HG03159 (cell line): ENCODE measurements at regions not wholly inside any gene's neighbourhood (a gene's known extent, or its start where the extent isn't known, plus 50 kb on each side); places are given as distances from the start of the nearest gene placed in this dataset.
A peak's percentile ranks its signal among the peaks of the same experiment; 100 is the strongest.
"Not testable (repeated sequence)": the region's sequence is repeated elsewhere in the genome, so short reads cannot be mapped to it uniquely, and the experiment has no call there.

ENCODE experiments used
- ATAC-seq: cut with Tn5 transposase; IDR thresholded peaks from one replicate; pipeline ENCODE4 v1.9.1; 2021; ENCODE audit warnings: mild to moderate bottlenecking, moderate library complexity; ENCODE audit not compliant: unreplicated experiment

DNA sequence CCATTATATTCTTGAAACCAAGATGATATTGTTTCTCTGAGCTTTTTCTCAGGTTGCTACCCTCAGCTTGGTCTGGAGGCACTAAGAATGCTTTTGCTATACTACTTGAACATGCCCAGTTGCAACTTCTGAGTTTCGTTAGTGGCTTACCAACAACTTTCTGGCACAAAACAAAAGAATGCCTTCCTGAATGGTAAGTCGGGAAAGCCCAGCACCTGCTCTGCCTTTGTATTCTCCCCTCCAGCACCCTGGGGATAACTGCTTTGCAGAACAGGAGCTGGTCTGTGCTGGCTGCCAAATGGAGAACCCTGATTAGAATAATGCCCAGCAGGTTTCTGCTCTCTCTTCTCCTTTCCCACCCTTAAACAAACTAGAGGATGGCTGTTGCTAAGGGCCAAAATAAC lies 149.3 kb downstream of the TGFB2 start:
- ATAC-seq: no peak

DNA sequence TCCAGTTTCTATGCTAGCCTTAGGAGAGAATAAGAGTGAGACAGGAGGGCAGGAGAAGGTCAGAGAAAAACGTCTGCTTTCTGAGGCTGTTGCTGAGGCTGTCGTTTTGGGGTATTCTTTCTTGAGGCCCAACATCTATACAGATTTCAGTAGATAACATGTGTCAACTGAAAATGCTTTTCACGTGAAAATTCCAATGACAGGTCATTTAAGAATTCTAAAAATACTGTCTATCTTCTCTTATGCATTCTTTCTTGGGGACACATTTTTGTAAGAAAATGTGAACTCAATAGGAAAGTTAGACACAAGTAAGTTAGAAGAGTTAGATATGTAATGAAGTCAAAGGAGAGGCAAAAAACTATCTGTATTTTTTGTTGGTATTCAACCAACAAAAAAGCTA lies 150.8 kb downstream of the TGFB2 start:
- no peak for ATAC-seq

DNA sequence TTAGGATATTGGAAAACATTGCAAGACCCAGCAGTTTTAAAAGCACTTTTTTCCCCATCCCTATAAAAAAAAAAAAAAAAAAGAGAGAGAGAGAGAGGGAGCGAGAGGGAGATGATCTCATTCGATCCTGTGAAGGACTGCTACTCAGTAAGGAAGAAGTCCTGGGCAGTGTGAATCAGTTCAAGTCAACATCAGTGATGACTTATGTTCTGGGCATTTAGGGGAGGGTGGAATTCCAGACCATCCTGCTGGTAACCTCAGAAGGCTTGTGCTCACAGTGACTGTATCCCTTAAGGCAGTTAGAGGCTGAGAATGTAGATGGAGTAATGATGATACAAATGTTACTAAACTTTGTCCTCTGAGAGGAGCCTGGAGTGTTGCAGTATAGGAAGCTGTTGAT lies 151.4 kb downstream of the TGFB2 start:
- no peak for ATAC-seq

DNA sequence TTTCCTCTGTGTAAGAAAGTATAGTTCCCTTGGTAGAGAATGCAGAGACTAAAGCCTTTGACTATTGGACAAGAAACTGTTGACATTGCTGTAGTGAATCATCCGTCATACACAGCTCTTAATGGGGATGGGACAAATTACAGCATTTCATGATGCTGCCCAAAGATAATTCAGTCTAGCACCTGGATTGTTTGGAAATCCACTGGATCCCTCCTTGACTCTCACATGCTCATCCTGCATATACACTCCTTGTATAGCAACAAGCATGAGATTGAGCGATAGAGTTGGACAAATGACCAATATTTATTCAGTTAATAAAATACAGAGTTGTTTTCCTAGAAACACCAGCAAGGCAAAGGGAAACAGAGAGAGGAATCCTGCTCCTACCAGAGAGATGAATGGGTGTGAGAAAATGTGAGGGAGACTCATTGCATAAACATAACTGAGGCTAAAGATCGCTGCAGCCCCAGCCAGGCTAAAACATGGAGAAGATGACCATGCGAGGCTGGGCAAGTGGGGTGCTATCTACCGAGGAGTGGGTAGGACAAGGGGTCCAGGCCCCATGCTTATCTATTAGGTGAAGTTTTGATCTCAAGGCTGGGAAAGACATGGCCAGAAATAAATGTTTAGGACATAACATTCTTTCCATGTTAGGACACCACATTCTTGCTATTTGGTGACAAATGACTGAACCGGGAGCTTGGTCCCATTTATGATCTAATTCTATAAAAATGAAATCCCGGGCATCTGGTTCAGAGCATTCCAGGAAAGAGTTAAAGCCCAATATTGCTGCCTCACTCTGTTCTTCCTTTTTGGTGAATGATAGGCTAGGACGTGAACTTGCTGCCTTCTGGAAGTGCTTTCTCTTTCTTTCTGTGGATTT lies 153.2 kb downstream of the TGFB2 start:
- no peak for ATAC-seq

DNA sequence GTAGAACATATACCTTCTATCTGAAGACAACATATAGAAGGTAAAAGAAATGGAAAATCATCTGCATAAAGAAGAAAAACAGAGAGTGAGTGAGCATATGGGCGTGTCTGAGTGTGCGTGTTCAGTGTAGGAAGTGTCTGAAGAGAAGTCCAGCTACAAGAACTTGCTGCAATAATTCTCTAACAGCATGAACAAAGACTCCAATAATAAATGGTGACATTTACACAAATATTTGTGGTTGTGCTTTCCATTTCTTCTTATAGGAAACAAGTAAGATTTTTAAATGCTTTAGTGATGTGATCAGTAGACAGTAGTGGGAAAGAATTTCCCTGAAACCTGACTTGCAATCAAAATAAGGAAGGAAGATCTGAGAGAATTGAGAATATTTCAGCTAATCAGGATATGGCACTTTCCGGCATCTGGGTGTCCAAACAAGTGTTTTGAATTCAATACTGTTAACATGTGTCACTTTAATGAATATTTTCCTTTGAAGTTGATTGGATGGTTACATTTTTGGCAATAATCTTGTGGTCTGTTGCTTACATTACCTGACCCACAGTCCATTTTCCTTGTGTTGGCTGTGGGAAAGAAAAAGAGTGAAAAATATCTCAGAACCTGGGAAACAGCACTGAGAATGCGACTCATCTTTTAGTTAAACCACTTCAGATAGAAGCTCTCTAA lies 154.0 kb downstream of the TGFB2 start:
- ATAC-seq: no peak

DNA sequence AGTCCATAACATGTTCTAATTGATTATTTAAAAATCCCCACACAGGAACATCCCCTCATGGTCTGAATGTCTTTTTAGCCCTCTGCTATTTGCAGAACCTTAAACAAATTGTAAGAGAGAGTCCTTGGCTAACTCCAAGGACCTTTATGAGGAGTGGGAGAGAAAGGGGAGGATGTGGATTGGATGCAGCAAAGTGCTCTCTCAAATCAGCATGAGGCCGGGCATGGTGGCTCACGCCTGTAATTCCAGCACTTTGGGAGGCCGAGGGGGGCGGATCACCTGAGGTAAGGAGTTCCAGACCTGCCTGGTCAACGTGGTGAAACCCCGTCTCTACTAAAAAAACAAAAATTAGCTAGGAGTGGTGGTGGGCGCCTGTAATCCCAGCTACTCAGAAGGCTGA lies 154.8 kb downstream of the TGFB2 start:
- ATAC-seq: no peak

DNA sequence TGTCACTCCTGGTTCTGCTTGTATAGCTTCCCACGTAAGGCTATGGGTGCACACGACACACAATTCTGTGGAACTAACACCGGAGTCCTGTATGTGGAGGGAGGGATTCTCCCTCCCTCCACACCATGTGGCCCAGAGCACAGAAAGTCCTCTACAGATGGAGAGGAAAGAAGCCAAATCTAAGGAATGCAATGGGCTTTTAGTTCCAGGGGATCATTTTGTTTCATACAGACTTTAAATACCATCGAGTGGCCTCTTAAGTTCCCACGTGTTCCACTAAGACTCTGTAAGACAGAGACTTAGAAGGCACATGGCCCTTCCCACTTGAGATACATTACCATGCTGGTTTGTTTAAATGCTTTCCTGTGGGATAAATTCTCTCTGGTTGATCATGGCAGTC lies 156.0 kb downstream of the TGFB2 start:
- no peak for ATAC-seq

DNA sequence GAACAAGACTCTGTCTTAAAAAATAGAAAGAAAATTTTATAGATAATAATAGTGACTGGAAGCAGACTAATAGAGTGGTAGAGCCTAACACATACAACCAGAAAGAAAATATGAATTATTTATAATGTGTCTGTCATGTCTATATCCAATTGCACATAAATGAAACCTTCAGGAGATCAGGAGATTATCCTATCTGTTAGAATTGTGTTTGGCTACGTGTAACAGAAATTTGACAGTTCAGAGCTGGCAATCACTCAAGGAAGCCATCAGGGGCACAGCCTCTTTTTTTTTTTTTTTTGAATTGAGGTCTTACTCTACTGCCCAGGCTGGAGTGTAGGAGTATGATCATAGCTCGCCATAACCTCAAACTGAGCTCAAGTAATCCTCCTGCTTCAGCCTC lies 157.2 kb downstream of the TGFB2 start:
- no peak for ATAC-seq

DNA sequence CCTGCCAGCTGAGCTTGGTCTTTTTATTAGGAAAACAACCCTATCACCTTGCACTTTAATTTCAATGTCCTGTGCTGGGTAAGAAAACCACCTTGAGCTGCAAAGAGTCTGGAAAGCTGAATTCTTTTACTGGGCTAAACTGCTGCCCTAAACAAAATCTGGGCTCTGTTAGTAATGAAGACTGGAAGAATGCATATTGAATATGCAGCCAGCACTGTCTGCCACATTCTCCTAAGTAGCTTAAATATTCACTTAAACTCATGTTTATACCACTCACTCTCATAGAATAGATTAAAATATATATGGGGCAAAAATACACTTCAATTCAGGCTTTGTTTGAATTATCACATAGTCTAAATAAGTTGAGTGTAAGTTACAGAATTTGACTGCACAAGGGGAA lies 158.0 kb downstream of the TGFB2 start:
- no peak for ATAC-seq

DNA sequence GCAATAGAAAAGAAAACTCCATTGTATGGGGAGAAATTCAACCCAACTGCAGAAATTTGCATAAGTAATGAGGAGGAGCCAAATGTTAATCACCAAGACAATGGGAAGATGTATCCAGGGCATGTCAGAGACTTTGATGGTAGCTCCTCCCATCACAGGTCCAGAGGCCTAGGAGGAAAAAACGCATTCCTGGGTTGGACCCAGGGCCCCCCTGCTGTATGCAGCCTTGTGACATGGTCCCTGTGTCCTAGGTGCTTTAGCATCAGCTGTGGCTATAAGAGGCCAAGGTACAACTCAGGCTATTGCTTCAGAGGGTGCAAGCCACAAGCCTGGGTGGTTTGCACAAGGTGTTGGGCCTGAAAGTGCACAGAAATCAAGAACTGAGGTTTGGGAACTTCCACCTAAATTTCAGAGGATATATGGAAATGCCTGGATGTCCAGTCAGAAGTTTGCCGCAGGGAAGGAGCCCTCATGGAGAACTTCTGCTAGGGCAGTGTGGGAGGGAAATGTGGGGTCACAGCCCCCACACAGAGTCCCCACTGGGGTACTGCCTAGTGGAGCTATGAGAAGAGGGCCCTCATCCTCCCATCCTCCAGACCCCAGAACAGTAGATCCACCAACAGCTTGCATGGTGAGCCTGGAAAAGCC lies 162.3 kb downstream of the TGFB2 start:
- no peak for ATAC-seq

DNA sequence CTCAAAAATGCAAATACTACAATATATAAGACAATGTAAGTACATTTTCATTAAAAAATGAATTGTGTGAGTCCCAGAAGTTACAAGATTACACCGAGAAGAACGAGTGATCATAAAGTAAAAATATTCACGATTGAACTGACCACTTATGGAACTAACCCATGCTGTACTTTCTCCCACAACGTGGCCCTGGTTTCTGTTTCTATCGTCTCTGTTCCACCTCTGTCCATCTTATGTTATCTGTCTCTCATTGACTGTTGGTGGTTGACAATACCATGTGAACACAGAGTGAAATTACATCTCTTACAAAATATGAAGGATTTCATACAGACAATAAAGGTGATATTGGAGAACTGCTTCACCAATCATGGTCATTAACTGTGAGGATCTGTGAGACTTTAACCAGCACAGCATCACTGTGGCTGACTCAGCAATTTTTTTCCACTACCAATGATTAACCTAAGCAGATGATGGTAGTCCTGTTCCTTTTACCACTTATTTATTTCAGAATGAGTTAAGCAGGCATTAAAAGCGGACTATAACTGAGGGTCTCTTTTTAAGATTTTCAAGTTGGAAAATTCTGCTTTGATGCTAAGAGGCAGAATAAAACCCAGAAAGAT lies 165.1 kb downstream of the TGFB2 start:
- no peak for ATAC-seq

DNA sequence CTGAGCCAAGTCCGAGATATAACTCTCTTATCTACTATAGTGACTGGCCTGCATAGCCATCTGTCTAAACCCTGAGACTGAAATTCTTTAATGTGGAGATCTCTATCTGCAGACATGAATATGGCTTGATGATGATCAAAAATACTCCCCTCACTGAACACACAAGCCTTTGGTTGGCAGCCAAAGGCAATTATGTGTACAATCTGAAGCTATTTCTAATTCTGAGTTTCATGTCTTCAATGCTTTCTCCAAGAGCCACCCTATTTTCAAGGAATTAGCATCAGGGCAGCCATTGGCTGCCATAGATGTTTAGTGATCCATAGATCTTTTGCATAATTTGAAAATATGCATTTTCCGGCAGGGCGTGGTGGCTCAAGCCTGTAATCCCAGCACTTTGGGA lies 168.2 kb downstream of the TGFB2 start:
- ATAC-seq: no peak

DNA sequence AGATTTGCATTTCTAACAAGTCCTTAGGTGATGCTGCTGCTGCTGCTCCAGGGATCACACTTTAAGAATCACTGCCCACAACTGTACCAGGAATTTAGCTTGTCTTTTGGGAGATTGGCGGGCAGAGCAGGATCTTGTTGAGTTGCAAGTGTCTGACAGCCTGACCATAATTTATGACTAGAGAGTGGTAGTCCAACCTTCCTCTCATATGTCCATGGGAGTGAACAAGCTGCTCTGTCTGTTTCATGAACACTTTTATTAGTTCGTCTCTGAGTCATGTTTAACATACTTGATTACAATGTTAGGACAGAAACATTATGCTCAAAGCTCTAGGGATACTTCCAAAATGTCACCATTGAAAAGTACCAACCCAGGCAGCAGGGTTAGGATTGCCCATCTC lies 169.6 kb downstream of the TGFB2 start:
- no peak for ATAC-seq

DNA sequence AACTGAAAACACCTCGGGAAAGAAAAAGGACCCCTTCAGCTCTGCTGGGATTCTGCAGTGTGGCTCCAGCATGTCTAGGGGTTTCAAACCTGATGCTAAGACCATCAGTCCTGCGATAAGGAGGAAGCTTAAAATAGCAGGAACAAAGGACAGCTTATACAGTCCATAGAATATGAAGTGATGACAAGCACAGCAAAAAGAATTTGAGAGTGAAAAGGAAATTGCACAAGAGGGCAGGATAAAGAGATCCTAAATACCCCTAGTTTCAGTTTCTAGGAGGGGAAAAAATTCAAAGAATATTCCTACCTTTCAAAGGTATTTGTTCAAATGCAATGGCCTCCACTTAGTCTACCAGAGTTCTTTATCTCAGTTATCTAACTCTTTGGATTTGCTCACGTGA lies 171.4 kb downstream of the TGFB2 start:
- no peak for ATAC-seq

DNA sequence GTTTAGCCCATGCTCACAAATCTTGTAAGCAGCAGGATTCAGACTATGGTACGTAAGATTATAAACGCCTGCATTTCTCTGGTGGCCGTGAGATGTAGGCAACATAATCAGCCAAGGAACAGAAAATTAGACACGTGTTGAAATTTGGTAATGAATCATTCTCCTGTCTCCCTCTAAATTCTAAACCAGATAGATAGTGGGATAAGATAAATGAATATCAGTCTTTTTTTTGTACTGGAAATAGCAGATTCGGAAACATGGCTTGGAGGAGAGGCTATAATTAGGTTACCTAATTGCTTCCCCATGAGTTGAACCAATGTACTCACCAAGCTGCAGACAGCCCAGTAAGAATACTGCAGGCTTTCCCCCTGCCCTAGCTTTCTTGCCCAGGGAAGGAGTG lies 172.3 kb downstream of the TGFB2 start:
- ATAC-seq: no peak

DNA sequence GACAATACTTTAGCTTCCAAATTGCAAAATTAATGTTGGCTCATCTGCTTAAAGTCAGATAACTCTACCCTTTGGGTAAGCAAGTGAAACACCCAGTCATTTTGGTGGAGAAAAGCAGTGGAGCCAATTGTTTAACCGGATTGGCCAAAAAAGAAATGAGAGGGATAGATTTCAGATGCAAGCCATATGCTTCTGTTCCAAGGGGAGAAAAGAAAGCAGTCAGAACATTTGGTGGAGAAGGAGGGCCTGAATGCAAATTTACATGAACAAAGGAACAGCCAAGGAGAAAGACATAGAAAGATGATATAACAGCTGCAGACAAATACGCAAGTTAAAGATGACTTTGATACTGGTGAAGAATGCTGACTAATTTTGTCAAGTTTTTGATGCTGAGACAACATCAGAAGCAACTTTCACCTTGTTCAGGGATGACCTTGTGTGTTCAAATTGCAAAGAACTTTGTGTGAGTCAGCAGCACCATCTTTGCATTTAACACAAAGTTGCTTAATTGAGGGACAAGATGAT lies 173.1 kb downstream of the TGFB2 start:
- ATAC-seq: no peak

DNA sequence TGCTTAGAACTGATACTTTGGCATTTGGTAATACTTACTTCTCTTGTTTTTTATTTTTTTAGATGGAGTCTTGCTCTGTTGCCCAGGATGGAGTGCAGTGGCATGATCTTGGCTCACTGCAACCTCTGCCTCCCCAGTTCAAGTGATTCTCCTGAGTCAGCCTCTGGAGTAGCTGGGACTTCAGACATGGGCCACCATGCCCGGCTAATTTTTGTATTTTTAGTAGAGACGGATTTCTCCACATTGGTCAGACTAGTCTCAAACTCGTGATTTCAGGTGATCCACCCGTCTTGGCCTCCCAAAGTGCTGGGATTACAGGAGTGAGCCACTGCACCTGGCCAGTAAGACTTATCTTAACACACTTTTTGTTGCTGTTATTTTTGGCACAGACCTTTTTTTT lies 175.5 kb downstream of the TGFB2 start:
- ATAC-seq: not testable (repeated sequence)

DNA sequence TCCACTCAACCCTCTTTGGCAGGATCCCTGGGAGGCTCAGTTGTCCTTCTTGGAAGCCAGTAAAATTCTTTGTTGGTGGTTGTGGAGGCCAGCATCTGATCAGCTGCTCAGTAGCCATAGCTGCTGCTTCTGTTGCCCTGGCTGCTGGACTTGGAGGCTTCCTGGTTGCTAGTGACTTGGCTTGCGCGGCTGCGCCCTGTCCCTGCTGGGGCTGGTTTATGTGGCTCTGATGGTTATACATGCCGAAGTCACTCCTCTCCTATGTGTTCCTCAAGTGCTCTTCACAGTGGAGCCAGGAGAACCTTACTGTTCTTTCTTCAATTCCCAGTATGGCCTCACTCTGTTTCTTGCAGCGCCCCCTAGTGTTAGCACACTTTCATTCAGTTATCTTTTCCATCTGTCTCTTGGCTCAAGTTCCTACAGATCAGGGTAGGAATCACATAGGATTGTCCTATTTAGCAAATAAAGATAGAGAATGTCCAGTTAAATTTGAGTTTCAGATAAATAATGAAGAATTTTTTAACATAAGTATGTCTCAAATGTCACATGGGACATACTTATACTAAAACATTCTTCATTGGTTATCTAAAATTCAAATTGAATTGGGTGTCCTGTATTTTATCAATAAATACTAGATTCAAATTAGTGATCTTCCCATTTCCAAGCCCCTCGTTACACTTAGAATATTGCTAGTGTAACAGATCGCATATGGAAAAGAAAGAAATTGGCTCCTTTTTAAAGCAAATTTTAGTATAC lies 176.5 kb downstream of the TGFB2 start:
- peak; percentile 70 for ATAC-seq

DNA sequence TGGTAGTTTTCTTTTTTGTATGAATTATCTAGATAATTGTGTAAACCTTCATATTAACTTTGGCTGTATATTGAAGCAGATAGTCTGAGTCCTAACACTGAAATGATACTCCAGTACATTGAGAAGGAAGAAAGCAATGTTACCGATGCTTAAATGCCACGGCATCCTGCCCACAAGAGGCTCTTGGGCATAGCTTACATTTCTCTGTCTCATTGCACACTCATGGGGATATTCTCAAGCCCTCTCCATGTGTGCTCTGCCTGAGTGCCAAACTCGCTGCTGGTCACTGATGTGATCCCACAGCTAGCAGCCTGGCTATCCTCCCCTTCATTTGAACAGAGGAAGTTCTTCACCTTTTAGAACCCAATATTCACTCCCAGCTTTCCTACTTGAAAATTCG lies 179.4 kb downstream of the TGFB2 start:
- ATAC-seq: no peak

DNA sequence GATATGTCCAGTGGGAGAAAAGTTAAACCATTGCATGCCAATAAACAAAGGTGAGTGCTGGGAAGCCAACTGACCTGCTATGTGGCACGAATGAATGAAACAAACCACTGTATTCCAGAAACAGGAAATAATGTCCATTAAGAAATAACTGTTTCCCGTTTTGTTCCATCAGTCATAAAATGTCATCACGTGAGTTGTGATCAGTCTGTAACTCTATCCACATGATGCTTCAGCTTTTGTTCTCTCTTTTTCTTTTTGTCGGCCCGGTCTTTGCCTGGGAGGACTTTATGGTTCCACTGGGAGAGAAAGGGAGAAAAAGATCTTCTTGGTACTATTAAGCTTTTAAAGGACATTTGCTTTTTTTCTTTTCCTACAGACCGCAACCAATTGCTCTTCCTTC lies 179.9 kb downstream of the TGFB2 start:
- ATAC-seq: no peak
